GM12878 (cell line): ENCODE measurements at regions not wholly inside any gene's neighbourhood (a gene's known extent, or its start where the extent isn't known, plus 50 kb on each side); places are given as distances from the start of the nearest gene placed in this dataset.
"Not testable (repeated sequence)": the region's sequence is repeated elsewhere in the genome, so short reads cannot be mapped to it uniquely, and the experiment has no call there.

ENCODE experiments used
- BRCA1 ChIP-seq: IDR thresholded peaks from 2 replicates; pipeline ENCODE4 v1.6.1; 2011; ENCODE audit warnings: low read depth, low read length, improper control_type of control experiment
- CTCF ChIP-seq, 3 experiments: IDR thresholded peaks in 2 of 3; conservative IDR thresholded peaks in 1 of 3; 2 replicates each; pipeline ENCODE4 v1.5.1; 2011; ENCODE audit warnings: low read depth in 3 of 3, low read length in 3 of 3, mild to moderate bottlenecking in 3 of 3, control low read depth in 2 of 3, moderate library complexity in 2 of 3, inconsistent platforms in 1 of 3, mixed read lengths in 1 of 3; ENCODE audit not compliant: control insufficient read depth in 2 of 3, insufficient read depth in 1 of 3; ENCODE audit errors: extremely low read depth in 1 of 3
- EP300 ChIP-seq, 2 experiments: fragments of 150-350 bp in 1 of 2; IDR thresholded peaks; 2 replicates each; pipeline ENCODE4 v1.6.1; 2011 to 2012; ENCODE audit warnings: low read depth in 2 of 2, low read length in 2 of 2, borderline replicate concordance in 1 of 2, improper control_type of control experiment in 1 of 2, inconsistent platforms in 1 of 2; ENCODE audit not compliant: control insufficient read depth in 1 of 2
- GABPA ChIP-seq: IDR thresholded peaks from 2 replicates; pipeline ENCODE4 v1.6.1; 2014; ENCODE audit warnings: antibody characterized with exemption, low read depth, mild to moderate bottlenecking, inconsistent platforms
- NR2C1 ChIP-seq: fragments of 450-650 bp; IDR thresholded peaks from 2 replicates; pipeline ENCODE4 v1.6.1; 2017; ENCODE audit warnings: antibody characterized with exemption, mild to moderate bottlenecking, moderate library complexity
- SIN3A ChIP-seq: IDR thresholded peaks from 2 replicates; pipeline ENCODE4 v1.6.1; 2012; ENCODE audit warnings: low read depth, low read length, improper control_type of control experiment
- SMC3 ChIP-seq: IDR thresholded peaks from 2 replicates; pipeline ENCODE4 v1.6.1; 2011; ENCODE audit warnings: low read length, improper control_type of control experiment, borderline replicate concordance
- TARDBP ChIP-seq: IDR thresholded peaks from 2 replicates; pipeline ENCODE4 v1.6.1; 2016; ENCODE audit warnings: borderline replicate concordance
- TBL1XR1 ChIP-seq: IDR thresholded peaks from 2 replicates; pipeline ENCODE4 v1.6.1; 2012; ENCODE audit warnings: low read depth, low read length, improper control_type of control experiment
- TCF7 ChIP-seq: IDR thresholded peaks from 2 replicates; pipeline ENCODE4 v1.6.1; 2014; ENCODE audit warnings: antibody characterized with exemption, borderline replicate concordance
- USF2 ChIP-seq: IDR thresholded peaks from 2 replicates; pipeline ENCODE4 v1.6.1; 2011; ENCODE audit warnings: low read depth, low read length, improper control_type of control experiment, borderline replicate concordance

GRCh38 chr10:34055410-34055985 lies 721.0 kb upstream of the NRP1 start:
- not testable (repeated sequence) for TF ChIP-seq SIN3A; SMC3; CTCF (IDR thresholded peaks at IDR 0.05 in 2 of 3, conservative IDR thresholded peaks at IDR 0.05 in 1 of 3; ENCODE audit: control insufficient read depth in 2 of 3, extremely low read depth in 1 of 3, insufficient read depth in 1 of 3, low read depth in 3 of 3, low read length in 3 of 3); GABPA; TCF7; BRCA1; TBL1XR1; EP300 (IDR thresholded peaks at IDR 0.05; ENCODE audit: borderline replicate concordance in 1 of 2, control insufficient read depth in 1 of 2, low read depth in 2 of 2, low read length in 2 of 2); TARDBP; USF2; NR2C1
